ENCODE measurements at regions not wholly inside any gene's neighbourhood (a gene's known extent, or its start where the extent isn't known, plus 50 kb on each side); places are given as distances from the start of the nearest gene placed in this dataset.

- TF ChIP-seq CTCF (IDR thresholded peaks at IDR 0.05) (no peak), POLR2A (IDR thresholded peaks at IDR 0.05) (no peak)
Measured at GRCh38 chr1:34356853-34357252, 180.1 kb downstream of the C1orf94 start.

Data from right lobe of liver (tissue), 4 donors.